HUES48 (cell line): ENCODE measurements at regions not wholly inside any gene's neighbourhood (a gene's known extent, or its start where the extent isn't known, plus 50 kb on each side); places are given as distances from the start of the nearest gene placed in this dataset.

Experiments used
- H3K27ac ChIP-seq: one replicate; pipeline ENCODE4 v1.7.0; 2013; ENCODE audit warnings: low read depth, low read length, inconsistent platforms
- H3K27me3 ChIP-seq: 2 replicates; pipeline ENCODE4 v1.6.1; 2013; ENCODE audit warnings: mild to moderate bottlenecking, low read length; ENCODE audit not compliant: control insufficient read depth, insufficient read depth
- H3K36me3 ChIP-seq: 2 replicates; pipeline ENCODE4 v1.6.1; 2013; ENCODE audit warnings: low read length; ENCODE audit not compliant: control insufficient read depth, insufficient read depth
- H3K4me1 ChIP-seq: 2 replicates; pipeline ENCODE4 v1.6.1; 2013; ENCODE audit warnings: mild to moderate bottlenecking, low read length; ENCODE audit not compliant: control insufficient read depth, insufficient read depth
- H3K4me3 ChIP-seq: 2 replicates; pipeline ENCODE4 v1.5.1; 2013; ENCODE audit warnings: mild to moderate bottlenecking, low read depth, low read length
- H3K9ac ChIP-seq: 2 replicates; pipeline ENCODE4 v1.6.1; 2013; ENCODE audit warnings: mild to moderate bottlenecking, low read depth, low read length, moderate library complexity
- H3K9me3 ChIP-seq: 2 replicates; pipeline ENCODE4 v1.6.1; 2013; ENCODE audit warnings: low read length; ENCODE audit not compliant: control insufficient read depth, insufficient read depth

- no peak overlapping the region for H3K4me3 ChIP-seq
- no peaks in the 10 kb centered on the region for H3K36me3 ChIP-seq
- no peak overlapping the region for H3K9ac ChIP-seq
- no peaks in the 10 kb centered on the region for H3K27me3 ChIP-seq
- no peak overlapping the region for H3K27ac ChIP-seq
- H3K9me3 ChIP-seq = no peaks in the 10 kb centered on the region
- H3K4me1 ChIP-seq = peaks cover 7% of the 10 kb centered on the region; the same call in 1 of the 2 replicates
Measured at GRCh38 chr9:1514250-1514649, 464.1 kb downstream of the DMRT2 start.

- H3K9me3 ChIP-seq = no peaks in the 10 kb centered on the region
- peaks cover 7% of the 10 kb centered on the region; the same call in 1 of the 2 replicates for H3K4me1 ChIP-seq
- H3K9ac ChIP-seq = no peak overlapping the region
- no peaks in the 10 kb centered on the region for H3K27me3 ChIP-seq
- H3K4me3 ChIP-seq = no peak overlapping the region
- no peak overlapping the region for H3K27ac ChIP-seq
- no peaks in the 10 kb centered on the region for H3K36me3 ChIP-seq
Measured at GRCh38 chr9:1514776-1515363, 464.7 kb downstream of the DMRT2 start.

GRCh38 chr9:1515557-1515956, 465.4 kb downstream of the DMRT2 start:
- no peak overlapping the region for H3K9ac ChIP-seq
- no peaks in the 10 kb centered on the region for H3K36me3 ChIP-seq
- no peaks in the 10 kb centered on the region for H3K9me3 ChIP-seq
- H3K4me3 ChIP-seq = no peak overlapping the region
- H3K4me1 ChIP-seq = peaks cover 7% of the 10 kb centered on the region; the same call in 1 of the 2 replicates
- no peaks in the 10 kb centered on the region for H3K27me3 ChIP-seq
- H3K27ac ChIP-seq = no peak overlapping the region

- Histone ChIP-seq H3K4me3 (no peak overlapping the region), H3K27me3 (no peaks in the 10 kb centered on the region), H3K9ac (no peak overlapping the region), H3K9me3 (no peaks in the 10 kb centered on the region), H3K27ac (no peak overlapping the region), H3K4me1 (no peaks in the 10 kb centered on the region), H3K36me3 (no peaks in the 10 kb centered on the region)
Measured at GRCh38 chr9:1521547-1521946, 471.4 kb downstream of the DMRT2 start.

GRCh38 chr9:1522219-1522767, 472.1 kb downstream of the DMRT2 start:
- no peak overlapping the region for H3K9ac ChIP-seq
- no peaks in the 10 kb centered on the region for H3K27me3 ChIP-seq
- no peak overlapping the region for H3K4me3 ChIP-seq
- no peak overlapping the region for H3K27ac ChIP-seq
- no peaks in the 10 kb centered on the region for H3K9me3 ChIP-seq
- H3K36me3 ChIP-seq = no peaks in the 10 kb centered on the region
- no peaks in the 10 kb centered on the region for H3K4me1 ChIP-seq

- no peaks in the 10 kb centered on the region for H3K27me3 ChIP-seq
- no peak overlapping the region for H3K4me3 ChIP-seq
- no peak overlapping the region for H3K9ac ChIP-seq
- no peaks in the 10 kb centered on the region for H3K36me3 ChIP-seq
- H3K27ac ChIP-seq = no peak overlapping the region
- H3K9me3 ChIP-seq = no peaks in the 10 kb centered on the region; the same call in 1 of the 2 replicates
- no peaks in the 10 kb centered on the region for H3K4me1 ChIP-seq
Measured at GRCh38 chr9:1528456-1528855, 478.3 kb downstream of the DMRT2 start.

GRCh38 chr9:1530696-1531095, 480.5 kb downstream of the DMRT2 start:
- Histone ChIP-seq H3K4me1 (no peaks in the 10 kb centered on the region), H3K27ac (no peak overlapping the region), H3K9me3 (no peaks in the 10 kb centered on the region; the same call in 1 of the 2 replicates), H3K36me3 (no peaks in the 10 kb centered on the region), H3K9ac (no peak overlapping the region), H3K27me3 (no peaks in the 10 kb centered on the region), H3K4me3 (no peak overlapping the region)

GRCh38 chr9:1531424-1531823, 481.3 kb downstream of the DMRT2 start:
- no peaks in the 10 kb centered on the region; the same call in 1 of the 2 replicates for H3K9me3 ChIP-seq
- H3K4me1 ChIP-seq = no peaks in the 10 kb centered on the region
- H3K9ac ChIP-seq = no peak overlapping the region
- H3K36me3 ChIP-seq = no peaks in the 10 kb centered on the region
- H3K27me3 ChIP-seq = no peaks in the 10 kb centered on the region
- no peak overlapping the region for H3K4me3 ChIP-seq
- no peak overlapping the region for H3K27ac ChIP-seq

- no peak overlapping the region for H3K9ac ChIP-seq
- no peaks in the 10 kb centered on the region for H3K36me3 ChIP-seq
- H3K9me3 ChIP-seq = no peaks in the 10 kb centered on the region; the same call in 1 of the 2 replicates
- no peaks in the 10 kb centered on the region for H3K27me3 ChIP-seq
- H3K4me3 ChIP-seq = no peak overlapping the region
- H3K27ac ChIP-seq = no peak overlapping the region
- no peaks in the 10 kb centered on the region for H3K4me1 ChIP-seq
Measured at GRCh38 chr9:1532171-1532570, 482.0 kb downstream of the DMRT2 start.

- Histone ChIP-seq H3K9ac (no peak overlapping the region), H3K4me3 (no peak overlapping the region), H3K27ac (no peak overlapping the region), H3K9me3 (no peaks in the 10 kb centered on the region; the same call in 1 of the 2 replicates), H3K36me3 (no peaks in the 10 kb centered on the region), H3K27me3 (no peaks in the 10 kb centered on the region), H3K4me1 (no peaks in the 10 kb centered on the region)
Measured at GRCh38 chr9:1535051-1535450, 480.1 kb upstream of the SMARCA2 start.

- H3K4me1 ChIP-seq = no peaks in the 10 kb centered on the region
- no peak overlapping the region for H3K4me3 ChIP-seq
- H3K36me3 ChIP-seq = no peaks in the 10 kb centered on the region
- no peak overlapping the region for H3K9ac ChIP-seq
- no peaks in the 10 kb centered on the region for H3K27me3 ChIP-seq
- no peaks in the 10 kb centered on the region; the same call in 1 of the 2 replicates for H3K9me3 ChIP-seq
- H3K27ac ChIP-seq = no peak overlapping the region
Measured at GRCh38 chr9:1535599-1535998, 479.5 kb upstream of the SMARCA2 start.
